Endothelial cell of umbilical vein (primary cell): ENCODE measurements at regions not wholly inside any gene's neighbourhood (a gene's known extent, or its start where the extent isn't known, plus 50 kb on each side); places are given as distances from the start of the nearest gene placed in this dataset.

ENCODE experiments used
- BruUV-seq: library from RNA; stranded (reverse); fragments of 400-500 nt; replicated peaks from 2 replicates; lab custom pipeline; 2021; lab: Mats Ljungman, UMichigan
- CTCF ChIA-PET: fragments of 300-600, 350-600 bp; sonication (Branson Sonifier 250); formaldehyde crosslinking; loops from one replicate; lab custom pipeline; 2021; ENCODE audit warnings: antibody characterized with exemption, inconsistent platforms; lab: Charles Lee
- POLR2A ChIA-PET: fragments of 300-600, 350-600 bp; sonication (Branson Sonifier 250); formaldehyde crosslinking; loops from one replicate; lab custom pipeline; 2021; ENCODE audit warnings: antibody characterized with exemption, inconsistent platforms; lab: Charles Lee
- DNase-seq: peaks from one replicate; pipeline ENCODE4 v3.0.0-alpha.2; 2011; ENCODE audit warnings: low read depth, low spot score
- FAIRE-seq: peaks from 2 replicates; lab custom pipeline; 2011; peaks lifted over from hg19 to GRCh38; lab: Jason Lieb, UNC
- H2AFZ ChIP-seq: 2 replicates; pipeline ENCODE4 v1.6.0; 2012; ENCODE audit warnings: low read depth, low read length, control low read depth, inconsistent platforms
- H3K27ac ChIP-seq: 2 replicates; pipeline ENCODE4 v1.5.1; 2011; ENCODE audit warnings: low read depth, mild to moderate bottlenecking, control low read depth, low read length, moderate library complexity; ENCODE audit not compliant: insufficient read depth
- H3K27me3 ChIP-seq, 2 experiments: 2 replicates each; pipeline versions ENCODE4 v1.6.0 to v1.6.1; 2011; ENCODE audit warnings: low read length in 2 of 2, mixed read lengths in 1 of 2; ENCODE audit not compliant: control insufficient read depth in 2 of 2, insufficient read depth in 2 of 2
- H3K36me3 ChIP-seq, 2 experiments: 2 replicates in 1 of 2; 3 replicates in 1 of 2; pipeline ENCODE4 v1.5.1; 2011; ENCODE audit warnings: low read length in 2 of 2, mild to moderate bottlenecking in 1 of 2, moderate library complexity in 1 of 2; ENCODE audit not compliant: control insufficient read depth in 2 of 2, insufficient read depth in 2 of 2; ENCODE audit errors: extremely low read depth in 1 of 2
- H3K4me1 ChIP-seq: 3 replicates; pipeline ENCODE4 v1.5.1; 2011; ENCODE audit warnings: mild to moderate bottlenecking, low read length; ENCODE audit not compliant: control insufficient read depth, insufficient read depth; ENCODE audit errors: extremely low read depth
- H3K4me2 ChIP-seq: 2 replicates; pipeline ENCODE4 v1.6.1; 2011; ENCODE audit warnings: low read length, control low read depth, mixed read lengths; ENCODE audit not compliant: insufficient read depth
- H3K4me3 ChIP-seq, 3 experiments: fragments of 200-600 bp in 1 of 3; sonication (generic), shearing (Covaris generic) in 1 of 3; replicated peaks in 1 of 3; 2 replicates each; pipeline ENCODE4 v1.5.1; 2011 to 2016; ENCODE audit warnings: control low read depth in 3 of 3, low read length in 3 of 3, mild to moderate bottlenecking in 2 of 3, inconsistent platforms in 1 of 3, low read depth in 1 of 3, moderate library complexity in 1 of 3; ENCODE audit not compliant: insufficient read depth in 1 of 3
- H3K79me2 ChIP-seq: 2 replicates; pipeline ENCODE4 v1.6.0; 2012; ENCODE audit warnings: low read length, inconsistent platforms; ENCODE audit not compliant: control insufficient read depth, insufficient read depth
- H3K9ac ChIP-seq: replicated peaks from 2 replicates; pipeline ENCODE3; 2011; ENCODE audit warnings: low read length, control low read depth; ENCODE audit not compliant: insufficient read depth; ENCODE audit errors: extremely low read depth
- H3K9me1 ChIP-seq: replicated peaks from 3 replicates; pipeline ENCODE4 v1.6.0; 2011; ENCODE audit warnings: mild to moderate bottlenecking, low read length; ENCODE audit not compliant: control insufficient read depth, insufficient read depth; ENCODE audit errors: extremely low read depth
- H3K9me3 ChIP-seq: replicated peaks from 2 replicates; pipeline ENCODE4 v1.5.1; 2012; ENCODE audit warnings: low read length, inconsistent platforms; ENCODE audit not compliant: control insufficient read depth, insufficient read depth
- H4K20me1 ChIP-seq: replicated peaks from 2 replicates; pipeline ENCODE3; 2011; ENCODE audit warnings: mild to moderate bottlenecking, low read length; ENCODE audit not compliant: control insufficient read depth, insufficient read depth; ENCODE audit errors: extremely low read depth
- EZH2 ChIP-seq: IDR thresholded peaks from 2 replicates; pipeline ENCODE4 v1.6.1; 2012; ENCODE audit warnings: borderline replicate concordance, low read depth, mild to moderate bottlenecking, moderate library complexity, low read length, inconsistent platforms; ENCODE audit not compliant: severe bottlenecking
- FOS ChIP-seq: IDR thresholded peaks from 2 replicates; pipeline ENCODE4 v1.6.1; 2011; ENCODE audit warnings: mild to moderate bottlenecking, low read length, moderate library complexity, borderline replicate concordance; ENCODE audit not compliant: insufficient read depth
- GATA2 ChIP-seq: IDR thresholded peaks from 2 replicates; pipeline ENCODE4 v1.7.0; 2011; ENCODE audit warnings: low read depth, mild to moderate bottlenecking, moderate library complexity, mixed read lengths, low read length; ENCODE audit not compliant: insufficient read length, insufficient read depth
- JUN ChIP-seq: IDR thresholded peaks from 2 replicates; pipeline ENCODE4 v1.6.1; 2011; ENCODE audit warnings: borderline replicate concordance, low read depth; ENCODE audit not compliant: insufficient read length, insufficient read depth
- MYC ChIP-seq: IDR thresholded peaks from one replicate; pipeline ENCODE4 v1.6.1; 2011; ENCODE audit warnings: mild to moderate bottlenecking, low read depth, low read length
- POLR2A ChIP-seq: IDR thresholded peaks from 2 replicates; pipeline ENCODE4 v1.6.1; 2012; ENCODE audit warnings: low read depth, mild to moderate bottlenecking, control low read depth, low read length
- POLR2AphosphoS5 ChIP-seq: IDR thresholded peaks from 2 replicates; pipeline ENCODE4 v1.6.1; 2012; ENCODE audit warnings: low read depth, mild to moderate bottlenecking, control low read depth, low read length, moderate library complexity; ENCODE audit not compliant: insufficient read depth
- dilution Hi-C: fragments of 300-500 bp; cut with MboI; formaldehyde crosslinking; loops from one replicate; pipeline ENCODE4 v1.15.0; 2019; ENCODE audit warnings: low sequenced_read_pairs; ENCODE audit not compliant: extremely low pct_ligation_motif_present
- intact Hi-C: fragments of 100-400 bp; cut with micrococcal nuclease; formaldehyde crosslinking; loops from one replicate; pipeline ENCODE4 v1.10.0; 2022
- TF ChIP-seq, protein P1 (sequence below): IDR thresholded peaks from 2 replicates; pipeline ENCODE4 v1.6.1; 2011; ENCODE audit not compliant: insufficient read depth, insufficient read length
- TF ChIP-seq, protein P2 (sequence below), 2 donors: IDR thresholded peaks; 1 replicate in 1 of 2; 2 replicates in 1 of 2; pipeline ENCODE4 v1.5.1; 2011; ENCODE audit warnings: low read length in 2 of 2, mild to moderate bottlenecking in 2 of 2, moderate library complexity in 2 of 2, control low read depth in 1 of 2, inconsistent platforms in 1 of 2, low read depth in 1 of 2; ENCODE audit not compliant: insufficient read depth in 1 of 2; ENCODE audit errors: extremely low read depth in 1 of 2

DNA sequence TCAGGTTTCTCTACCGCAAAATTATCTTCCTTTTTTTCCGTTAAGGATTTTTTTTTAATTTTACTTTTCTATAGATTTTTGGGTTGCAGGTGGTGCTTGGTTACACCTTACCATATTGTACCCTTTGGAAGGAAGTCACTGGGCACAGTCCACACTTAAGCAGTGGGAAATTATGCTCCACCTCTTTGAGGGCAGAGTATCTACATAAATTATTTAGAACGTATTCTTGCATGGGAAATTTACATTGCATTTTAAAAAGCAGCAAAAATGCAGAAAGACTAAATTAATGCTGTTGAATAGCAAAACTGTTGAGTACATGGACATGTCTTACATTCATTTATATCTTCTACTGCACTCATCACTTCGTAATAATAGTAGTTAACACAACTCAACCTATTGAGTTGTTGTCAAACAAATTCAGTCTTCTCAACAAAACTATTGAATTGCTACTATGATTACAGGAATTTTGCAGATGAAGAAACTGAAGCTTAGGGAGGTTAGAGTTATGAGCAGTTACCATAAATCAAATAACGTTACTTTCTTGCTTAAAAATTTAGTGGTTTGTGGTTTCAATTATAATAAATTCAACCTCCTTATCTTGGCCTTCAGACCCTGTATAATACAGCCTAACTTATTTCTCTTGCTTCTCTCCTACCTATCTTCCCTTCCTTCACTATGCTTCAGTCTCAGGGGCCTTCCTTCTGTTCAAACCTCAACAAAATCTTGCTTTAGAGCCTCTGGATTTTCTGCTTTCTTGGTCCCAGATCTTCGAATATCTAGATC is 97.4 kb upstream of the ARHGAP20 start:
- no peaks in the 10 kb centered on the region for H4K20me1 ChIP-seq
- H3K4me1 ChIP-seq, result no peaks in the 10 kb centered on the region
- no peak overlapping the region for H3K9ac ChIP-seq
- BruUV-seq, result no TSS peak
- H3K9me1 ChIP-seq, result no peaks in the 10 kb centered on the region
- no peak for TF ChIP-seq MYC
- TF ChIP-seq POLR2A, result no peak
- TF ChIP-seq, protein P1, sequence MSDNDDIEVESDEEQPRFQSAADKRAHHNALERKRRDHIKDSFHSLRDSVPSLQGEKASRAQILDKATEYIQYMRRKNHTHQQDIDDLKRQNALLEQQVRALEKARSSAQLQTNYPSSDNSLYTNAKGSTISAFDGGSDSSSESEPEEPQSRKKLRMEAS, result no peak
- TF ChIP-seq GATA2, result no peak
- no peak for TF ChIP-seq JUN
- no peak for TF ChIP-seq FOS
- TF ChIP-seq EZH2, result no peak
- TF ChIP-seq, protein P2, sequence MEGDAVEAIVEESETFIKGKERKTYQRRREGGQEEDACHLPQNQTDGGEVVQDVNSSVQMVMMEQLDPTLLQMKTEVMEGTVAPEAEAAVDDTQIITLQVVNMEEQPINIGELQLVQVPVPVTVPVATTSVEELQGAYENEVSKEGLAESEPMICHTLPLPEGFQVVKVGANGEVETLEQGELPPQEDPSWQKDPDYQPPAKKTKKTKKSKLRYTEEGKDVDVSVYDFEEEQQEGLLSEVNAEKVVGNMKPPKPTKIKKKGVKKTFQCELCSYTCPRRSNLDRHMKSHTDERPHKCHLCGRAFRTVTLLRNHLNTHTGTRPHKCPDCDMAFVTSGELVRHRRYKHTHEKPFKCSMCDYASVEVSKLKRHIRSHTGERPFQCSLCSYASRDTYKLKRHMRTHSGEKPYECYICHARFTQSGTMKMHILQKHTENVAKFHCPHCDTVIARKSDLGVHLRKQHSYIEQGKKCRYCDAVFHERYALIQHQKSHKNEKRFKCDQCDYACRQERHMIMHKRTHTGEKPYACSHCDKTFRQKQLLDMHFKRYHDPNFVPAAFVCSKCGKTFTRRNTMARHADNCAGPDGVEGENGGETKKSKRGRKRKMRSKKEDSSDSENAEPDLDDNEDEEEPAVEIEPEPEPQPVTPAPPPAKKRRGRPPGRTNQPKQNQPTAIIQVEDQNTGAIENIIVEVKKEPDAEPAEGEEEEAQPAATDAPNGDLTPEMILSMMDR (IDR thresholded peaks at IDR 0.05; ENCODE audit: extremely low read depth in 1 of 2, insufficient read depth in 1 of 2, low read depth in 1 of 2, low read length in 2 of 2), result no peak
- TF ChIP-seq POLR2AphosphoS5, result no peak
- FAIRE-seq, result no peak
- POLR2A ChIA-PET, result no interaction called here
- dilution Hi-C loops, result no loop called here
- DNase-seq, result no peak
- H3K27ac ChIP-seq, result no peak overlapping the region
- no peak overlapping the region for H3K4me2 ChIP-seq
- H3K4me3 ChIP-seq, result no peak overlapping the region
- no peaks in the 10 kb centered on the region for H3K79me2 ChIP-seq
- CTCF ChIA-PET, result no interaction called here
- H3K9me3 ChIP-seq, result no peaks in the 10 kb centered on the region
- intact Hi-C loops, result no loop called here
- H3K36me3 ChIP-seq, result no peaks in the 10 kb centered on the region
- H2AFZ ChIP-seq, result no peak overlapping the region
- no peaks in the 10 kb centered on the region for H3K27me3 ChIP-seq
